NCI-H345 (cell line): ENCODE measurements at regions not wholly inside any gene's neighbourhood (a gene's known extent, or its start where the extent isn't known, plus 50 kb on each side); places are given as distances from the start of the nearest gene placed in this dataset.

Source experiments
- DNase-seq: peaks from one replicate; lab custom pipeline; 2025; lab: John Stamatoyannopoulos, UW

- no peak for DNase-seq
Measured at GRCh38 chr10:124227055-124227975, 133.9 kb upstream of the CHST15 start.

GRCh38 chr10:124226271-124227054 is 133.1 kb upstream of the CHST15 start:
- no peak for DNase-seq

GRCh38 chr10:124225467-124226270 is 132.3 kb upstream of the CHST15 start:
- no peak for DNase-seq

GRCh38 chr10:124225029-124225466 is 131.7 kb upstream of the CHST15 start:
- DNase-seq, result no peak

GRCh38 chr10:124224331-124225028 is 131.1 kb upstream of the CHST15 start:
- DNase-seq, result no peak

- DNase-seq, result no peak
Measured at GRCh38 chr10:124223711-124224085, 130.3 kb upstream of the CHST15 start.

GRCh38 chr10:124222988-124223710 is 129.8 kb upstream of the CHST15 start:
- DNase-seq, result no peak

- no peak for DNase-seq
Measured at GRCh38 chr10:124222318-124222987, 129.1 kb upstream of the CHST15 start.

GRCh38 chr10:124221356-124222317 is 128.2 kb upstream of the CHST15 start:
- no peak for DNase-seq

- no peak for DNase-seq
Measured at GRCh38 chr10:124220971-124221355, 127.6 kb upstream of the CHST15 start.

- DNase-seq, result no peak
Measured at GRCh38 chr10:124220547-124220946, 127.1 kb upstream of the CHST15 start.

- DNase-seq, result no peak
Measured at GRCh38 chr10:124219655-124220054, 126.3 kb upstream of the CHST15 start.

GRCh38 chr10:124219062-124219461 is 125.7 kb upstream of the CHST15 start:
- DNase-seq, result no peak

- DNase-seq, result no peak
Measured at GRCh38 chr10:124217906-124218804, 124.8 kb upstream of the CHST15 start.

- no peak for DNase-seq
Measured at GRCh38 chr10:124217031-124217430, 123.6 kb upstream of the CHST15 start.

- DNase-seq, result no peak
Measured at GRCh38 chr10:124214610-124215375, 121.4 kb upstream of the CHST15 start.

GRCh38 chr10:124213899-124214510 is 120.6 kb upstream of the CHST15 start:
- DNase-seq, result no peak
